MM.1S (cell line): ENCODE measurements at regions not wholly inside any gene's neighbourhood (a gene's known extent, or its start where the extent isn't known, plus 50 kb on each side); places are given as distances from the start of the nearest gene placed in this dataset.

ENCODE experiments used
- CTCF ChIP-seq: fragments of 300-600 bp; sonication (generic); IDR thresholded peaks from 2 replicates; pipeline ENCODE4 v1.5.1; 2016; ENCODE audit warnings: antibody characterized with exemption, low read length, mixed read lengths
- EZH2 ChIP-seq: fragments of 300-600 bp; sonication (generic); optimal IDR thresholded peaks from 2 replicates; pipeline ENCODE3; 2017; ENCODE audit warnings: low read depth, mild to moderate bottlenecking, antibody characterized with exemption, low read length, mixed read lengths
- EZH2phosphoT487 ChIP-seq: fragments of 300-600 bp; sonication (generic); IDR thresholded peaks from 2 replicates; pipeline ENCODE4 v1.6.1; 2018; ENCODE audit warnings: antibody characterized with exemption, low read length

DNA sequence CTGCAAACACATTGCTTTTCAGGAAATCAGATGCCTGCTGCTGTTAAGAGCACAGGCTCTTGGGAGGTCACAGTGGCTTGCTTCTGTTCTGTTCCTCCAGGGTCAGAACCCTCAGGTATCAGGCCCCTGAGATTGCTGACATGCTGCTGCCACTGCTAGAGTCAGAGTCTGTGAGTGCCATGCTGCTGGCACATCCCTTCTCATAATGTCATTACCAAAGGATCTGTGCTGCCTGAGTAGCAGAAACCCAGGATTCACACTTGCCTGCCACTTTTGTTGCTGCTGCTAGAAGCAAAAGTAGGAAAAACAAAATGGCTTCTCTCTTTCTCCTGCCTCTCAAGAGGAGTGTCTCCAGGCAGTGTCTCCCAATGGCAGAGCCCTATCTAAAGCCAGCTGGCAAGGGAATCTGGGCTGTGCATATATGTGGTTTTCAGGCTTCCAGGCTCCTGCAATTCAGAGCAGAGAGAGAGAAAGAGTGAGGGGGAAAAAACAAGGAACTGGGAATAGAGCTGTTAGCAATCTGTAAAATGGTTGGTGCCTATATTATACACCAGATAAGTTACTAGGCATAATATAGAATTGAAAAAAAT lies 180.3 kb downstream of the MYCN start:
- no peak for TF ChIP-seq CTCF
- TF ChIP-seq EZH2, result no peak
- no peak for TF ChIP-seq EZH2phosphoT487
